Activated T-cell treated with anti-CD3 and anti-CD28 coated beads, Interleukin-2, amount 50 U/mL, for 4 hours (primary cell): ENCODE measurements at regions not wholly inside any gene's neighbourhood (a gene's known extent, or its start where the extent isn't known, plus 50 kb on each side); places are given as distances from the start of the nearest gene placed in this dataset.

Source experiments
- ATAC-seq, 2 donors: fragments of 200-7000 bp; cut with Tn5 transposase; one replicate each; pipeline ENCODE4 v1.10.0; 2021
- DNase-seq: peaks from one replicate; pipeline ENCODE4 v3.0.0-alpha.2; 2020
- H3K27me3 Mint-ChIP-seq: one replicate; pipeline ENCODE4 v1.8.0; 2021; ENCODE audit warnings: low read depth, mixed read lengths
- H3K36me3 Mint-ChIP-seq: one replicate; pipeline ENCODE4 v1.8.0; 2022; ENCODE audit warnings: mixed read lengths; ENCODE audit not compliant: insufficient read depth
- H3K4me1 Mint-ChIP-seq: one replicate; pipeline ENCODE4 v1.8.0; 2021; ENCODE audit warnings: low read depth, mixed read lengths
- H3K4me3 Mint-ChIP-seq: one replicate; pipeline ENCODE4 v1.8.0; 2021; ENCODE audit warnings: mild to moderate bottlenecking, moderate library complexity, mixed read lengths
- H3K9me3 Mint-ChIP-seq: one replicate; pipeline ENCODE4 v1.8.0; 2021; ENCODE audit warnings: mixed read lengths

- H3K27me3 Mint-ChIP-seq = peaks cover 4% of the 10 kb centered on the region
- DNase-seq (no peak), ATAC-seq (no peak)
- H3K36me3 Mint-ChIP-seq = no peaks in the 10 kb centered on the region
- H3K9me3 Mint-ChIP-seq = no peaks in the 10 kb centered on the region
- no peak overlapping the region for H3K4me3 Mint-ChIP-seq
- no peaks in the 10 kb centered on the region for H3K4me1 Mint-ChIP-seq
Observed at GRCh38 chr11:105328061-105328460, 188.5 kb upstream of the CARD18 start.

GRCh38 chr11:105324156-105324555 lies 184.6 kb upstream of the CARD18 start:
- H3K4me1 Mint-ChIP-seq = no peaks in the 10 kb centered on the region
- H3K36me3 Mint-ChIP-seq = no peaks in the 10 kb centered on the region
- no peak for ATAC-seq
- no peak overlapping the region for H3K4me3 Mint-ChIP-seq
- no peaks in the 10 kb centered on the region for H3K9me3 Mint-ChIP-seq
- no peak for DNase-seq
- H3K27me3 Mint-ChIP-seq = no peaks in the 10 kb centered on the region

- no peak overlapping the region for H3K4me3 Mint-ChIP-seq
- ATAC-seq = no peak
- no peak for DNase-seq
Observed at GRCh38 chr11:105321696-105322095, 182.1 kb upstream of the CARD18 start.

GRCh38 chr11:105315287-105315686 lies 175.7 kb upstream of the CARD18 start:
- H3K36me3 Mint-ChIP-seq = no peaks in the 10 kb centered on the region
- H3K4me3 Mint-ChIP-seq = no peak overlapping the region
- H3K9me3 Mint-ChIP-seq = no peaks in the 10 kb centered on the region

More at GRCh38 chr11:105321696-105322095, 182.1 kb upstream of the CARD18 start:
- Mint-ChIP-seq H3K36me3 (no peaks in the 10 kb centered on the region), H3K4me1 (no peaks in the 10 kb centered on the region), H3K9me3 (no peaks in the 10 kb centered on the region), H3K27me3 (no peaks in the 10 kb centered on the region)

GRCh38 chr11:105312266-105312665 lies 172.7 kb upstream of the CARD18 start:
- Mint-ChIP-seq H3K9me3 (no peaks in the 10 kb centered on the region), H3K27me3 (peaks cover 2% of the 10 kb centered on the region), H3K36me3 (no peaks in the 10 kb centered on the region), H3K4me1 (no peaks in the 10 kb centered on the region), H3K4me3 (no peak overlapping the region)
- ATAC-seq (no peak), DNase-seq (no peak)

More at GRCh38 chr11:105315287-105315686, 175.7 kb upstream of the CARD18 start:
- Mint-ChIP-seq H3K4me1 (no peaks in the 10 kb centered on the region), H3K27me3 (peaks cover 2% of the 10 kb centered on the region)
- DNase-seq = no peak
- no peak for ATAC-seq

GRCh38 chr11:105298630-105299029 lies 159.1 kb upstream of the CARD18 start:
- H3K36me3 Mint-ChIP-seq = no peaks in the 10 kb centered on the region
- ATAC-seq = no peak

GRCh38 chr11:105298174-105298573 lies 158.6 kb upstream of the CARD18 start:
- peaks cover 16% of the 10 kb centered on the region for H3K4me1 Mint-ChIP-seq
- peaks cover 7% of the 10 kb centered on the region for H3K27me3 Mint-ChIP-seq
- no peaks in the 10 kb centered on the region for H3K36me3 Mint-ChIP-seq
- DNase-seq (no peak), ATAC-seq (peak in 1 of 2 donors; percentile 39)
- no peaks in the 10 kb centered on the region for H3K9me3 Mint-ChIP-seq
- no peak overlapping the region for H3K4me3 Mint-ChIP-seq

More at GRCh38 chr11:105298630-105299029, 159.1 kb upstream of the CARD18 start:
- no peak for DNase-seq
- Mint-ChIP-seq H3K4me3 (no peak overlapping the region), H3K4me1 (peaks cover 16% of the 10 kb centered on the region), H3K9me3 (no peaks in the 10 kb centered on the region), H3K27me3 (peaks cover 7% of the 10 kb centered on the region)

- Mint-ChIP-seq H3K4me1 (peaks cover 16% of the 10 kb centered on the region), H3K27me3 (peaks cover 7% of the 10 kb centered on the region), H3K4me3 (no peak overlapping the region), H3K9me3 (no peaks in the 10 kb centered on the region), H3K36me3 (no peaks in the 10 kb centered on the region)
- ATAC-seq (peak; percentile 76 to 86), DNase-seq (no peak)
Observed at GRCh38 chr11:105297463-105297862, 157.9 kb upstream of the CARD18 start.

- H3K9me3 Mint-ChIP-seq = no peaks in the 10 kb centered on the region
- H3K36me3 Mint-ChIP-seq = no peaks in the 10 kb centered on the region
- DNase-seq (no peak), ATAC-seq (no peak)
- H3K4me3 Mint-ChIP-seq = no peak overlapping the region
- H3K27me3 Mint-ChIP-seq = peaks cover 7% of the 10 kb centered on the region
- H3K4me1 Mint-ChIP-seq = peaks cover 16% of the 10 kb centered on the region
Observed at GRCh38 chr11:105296806-105297205, 157.2 kb upstream of the CARD18 start.

GRCh38 chr11:105296386-105296785 lies 156.8 kb upstream of the CARD18 start:
- no peaks in the 10 kb centered on the region for H3K9me3 Mint-ChIP-seq
- DNase-seq (no peak), ATAC-seq (no peak)
- peaks cover 16% of the 10 kb centered on the region for H3K4me1 Mint-ChIP-seq
- H3K36me3 Mint-ChIP-seq = no peaks in the 10 kb centered on the region
- no peak overlapping the region for H3K4me3 Mint-ChIP-seq
- H3K27me3 Mint-ChIP-seq = peaks cover 7% of the 10 kb centered on the region

GRCh38 chr11:105282658-105283057 lies 143.1 kb upstream of the CARD18 start:
- Mint-ChIP-seq H3K27me3 (peaks cover 15% of the 10 kb centered on the region), H3K36me3 (no peaks in the 10 kb centered on the region), H3K9me3 (no peaks in the 10 kb centered on the region), H3K4me1 (no peaks in the 10 kb centered on the region), H3K4me3 (no peak overlapping the region)
- no peak for DNase-seq
- ATAC-seq = no peak

GRCh38 chr11:105274631-105275030 lies 135.1 kb upstream of the CARD18 start:
- peaks cover 5% of the 10 kb centered on the region for H3K27me3 Mint-ChIP-seq
- H3K36me3 Mint-ChIP-seq = no peaks in the 10 kb centered on the region
- DNase-seq (no peak), ATAC-seq (no peak)
- H3K9me3 Mint-ChIP-seq = no peaks in the 10 kb centered on the region
- no peaks in the 10 kb centered on the region for H3K4me1 Mint-ChIP-seq
- H3K4me3 Mint-ChIP-seq = no peak overlapping the region

GRCh38 chr11:105273660-105274280 lies 134.2 kb upstream of the CARD18 start:
- Mint-ChIP-seq H3K27me3 (peaks cover 5% of the 10 kb centered on the region), H3K4me1 (no peaks in the 10 kb centered on the region)
- no peak for ATAC-seq

GRCh38 chr11:105269862-105270261 lies 130.3 kb upstream of the CARD18 start:
- Mint-ChIP-seq H3K4me3 (no peak overlapping the region), H3K4me1 (no peaks in the 10 kb centered on the region), H3K9me3 (no peaks in the 10 kb centered on the region), H3K27me3 (peaks cover 5% of the 10 kb centered on the region), H3K36me3 (no peaks in the 10 kb centered on the region)
- ATAC-seq (no peak), DNase-seq (no peak)

More at GRCh38 chr11:105273660-105274280, 134.2 kb upstream of the CARD18 start:
- H3K4me3 Mint-ChIP-seq = no peak overlapping the region
- DNase-seq = no peak
- no peaks in the 10 kb centered on the region for H3K36me3 Mint-ChIP-seq
- H3K9me3 Mint-ChIP-seq = no peaks in the 10 kb centered on the region

- no peak overlapping the region for H3K4me3 Mint-ChIP-seq
- no peak for ATAC-seq
- no peaks in the 10 kb centered on the region for H3K4me1 Mint-ChIP-seq
- H3K36me3 Mint-ChIP-seq = no peaks in the 10 kb centered on the region
- DNase-seq = no peak
- H3K9me3 Mint-ChIP-seq = no peaks in the 10 kb centered on the region
- H3K27me3 Mint-ChIP-seq = peaks cover 2% of the 10 kb centered on the region
Observed at GRCh38 chr11:105268404-105269062, 129.0 kb upstream of the CARD18 start.
